SK-N-SH (cell line): ENCODE measurements at regions not wholly inside any gene's neighbourhood (a gene's known extent, or its start where the extent isn't known, plus 50 kb on each side); places are given as distances from the start of the nearest gene placed in this dataset.

Experiments used
- EZH2phosphoT487 ChIP-seq: fragments of 200-600 bp; sonication (generic); IDR thresholded peaks from 2 replicates; pipeline ENCODE4 v1.6.1; 2017; ENCODE audit warnings: low read depth, mixed run types, mild to moderate bottlenecking, antibody characterized with exemption, moderate library complexity, borderline replicate concordance
- FOSL2 ChIP-seq: IDR thresholded peaks from 2 replicates; pipeline ENCODE4 v1.4.0; 2012; ENCODE audit warnings: low read depth, mild to moderate bottlenecking, moderate library complexity, borderline replicate concordance
- JUND ChIP-seq: IDR thresholded peaks from 2 replicates; pipeline ENCODE4 v1.4.0; 2012
- NRF1 ChIP-seq: IDR thresholded peaks from 2 replicates; pipeline ENCODE4 v1.6.1; 2012; ENCODE audit warnings: low read depth, mild to moderate bottlenecking, low read length
- PBX3 ChIP-seq: IDR thresholded peaks from 2 replicates; pipeline ENCODE4; 2012
- POLR2AphosphoS5 ChIP-seq: IDR thresholded peaks from 2 replicates; pipeline ENCODE4 v1.6.1; 2012; ENCODE audit warnings: low read depth, low read length
- RAD21 ChIP-seq: IDR thresholded peaks from 2 replicates; pipeline ENCODE4 v1.6.1; 2012; ENCODE audit warnings: mild to moderate bottlenecking, low read length
- REST ChIP-seq: IDR thresholded peaks from 2 replicates; pipeline ENCODE4 v1.6.1; 2012; ENCODE audit warnings: mild to moderate bottlenecking, low read depth, low read length, moderate library complexity
- TCF12 ChIP-seq: IDR thresholded peaks from 2 replicates; pipeline ENCODE4 v1.4.0; 2012
- TF ChIP-seq, protein P1 (sequence below): fragments of 200-600 bp; sonication (generic); IDR thresholded peaks from 2 replicates; pipeline ENCODE4 v1.6.1; 2017; ENCODE audit warnings: antibody characterized with exemption, mild to moderate bottlenecking, moderate library complexity
- TF ChIP-seq, protein P2 (sequence below): IDR thresholded peaks from 2 replicates; pipeline ENCODE4 v1.4.0; 2012; ENCODE audit warnings: low read depth, borderline replicate concordance

DNA sequence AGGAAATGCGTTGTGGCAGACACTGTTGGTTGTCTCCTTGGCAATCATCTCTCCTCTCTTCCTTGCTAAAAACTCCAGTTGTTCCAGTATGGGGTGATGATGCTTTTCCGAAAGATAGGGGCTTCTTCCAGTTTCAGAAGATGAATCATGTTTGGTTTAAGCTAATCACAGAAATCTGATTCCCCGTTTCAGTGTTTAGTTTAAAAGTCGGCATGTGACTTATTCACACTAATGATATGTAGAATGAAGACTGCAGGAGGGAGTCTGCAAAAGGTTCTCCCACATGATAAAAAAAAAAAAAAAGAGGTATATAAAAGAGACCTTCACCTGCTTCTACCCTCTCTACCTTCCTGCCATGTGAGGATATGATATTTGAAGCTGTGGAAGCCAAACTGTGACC lies 239.0 kb upstream of the SIX2 start:
- TF ChIP-seq, protein P1, sequence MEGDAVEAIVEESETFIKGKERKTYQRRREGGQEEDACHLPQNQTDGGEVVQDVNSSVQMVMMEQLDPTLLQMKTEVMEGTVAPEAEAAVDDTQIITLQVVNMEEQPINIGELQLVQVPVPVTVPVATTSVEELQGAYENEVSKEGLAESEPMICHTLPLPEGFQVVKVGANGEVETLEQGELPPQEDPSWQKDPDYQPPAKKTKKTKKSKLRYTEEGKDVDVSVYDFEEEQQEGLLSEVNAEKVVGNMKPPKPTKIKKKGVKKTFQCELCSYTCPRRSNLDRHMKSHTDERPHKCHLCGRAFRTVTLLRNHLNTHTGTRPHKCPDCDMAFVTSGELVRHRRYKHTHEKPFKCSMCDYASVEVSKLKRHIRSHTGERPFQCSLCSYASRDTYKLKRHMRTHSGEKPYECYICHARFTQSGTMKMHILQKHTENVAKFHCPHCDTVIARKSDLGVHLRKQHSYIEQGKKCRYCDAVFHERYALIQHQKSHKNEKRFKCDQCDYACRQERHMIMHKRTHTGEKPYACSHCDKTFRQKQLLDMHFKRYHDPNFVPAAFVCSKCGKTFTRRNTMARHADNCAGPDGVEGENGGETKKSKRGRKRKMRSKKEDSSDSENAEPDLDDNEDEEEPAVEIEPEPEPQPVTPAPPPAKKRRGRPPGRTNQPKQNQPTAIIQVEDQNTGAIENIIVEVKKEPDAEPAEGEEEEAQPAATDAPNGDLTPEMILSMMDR, result no peak
- no peak for TF ChIP-seq POLR2AphosphoS5
- no peak for TF ChIP-seq REST
- no peak for TF ChIP-seq RAD21
- TF ChIP-seq TCF12, result no peak
- no peak for TF ChIP-seq PBX3
- TF ChIP-seq EZH2phosphoT487, result no peak
- TF ChIP-seq JUND, result no peak
- no peak for TF ChIP-seq FOSL2
- TF ChIP-seq NRF1, result no peak
- TF ChIP-seq, protein P2, sequence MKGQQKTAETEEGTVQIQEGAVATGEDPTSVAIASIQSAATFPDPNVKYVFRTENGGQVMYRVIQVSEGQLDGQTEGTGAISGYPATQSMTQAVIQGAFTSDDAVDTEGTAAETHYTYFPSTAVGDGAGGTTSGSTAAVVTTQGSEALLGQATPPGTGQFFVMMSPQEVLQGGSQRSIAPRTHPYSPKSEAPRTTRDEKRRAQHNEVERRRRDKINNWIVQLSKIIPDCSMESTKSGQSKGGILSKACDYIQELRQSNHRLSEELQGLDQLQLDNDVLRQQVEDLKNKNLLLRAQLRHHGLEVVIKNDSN, result no peak
